Glomerular visceral epithelial cell (primary cell): ENCODE measurements at regions not wholly inside any gene's neighbourhood (a gene's known extent, or its start where the extent isn't known, plus 50 kb on each side); places are given as distances from the start of the nearest gene placed in this dataset.
"Not testable (repeated sequence)": the region's sequence is repeated elsewhere in the genome, so short reads cannot be mapped to it uniquely, and the experiment has no call there.

Experiments
- DNase-seq: peaks from one replicate; pipeline ENCODE4 v3.0.0-alpha.2; 2016; ENCODE audit errors: extremely low spot score

- DNase-seq: no peak
Measured at GRCh38 chr18:22040533-22040932, 128.9 kb upstream of the GATA6 start.

DNA sequence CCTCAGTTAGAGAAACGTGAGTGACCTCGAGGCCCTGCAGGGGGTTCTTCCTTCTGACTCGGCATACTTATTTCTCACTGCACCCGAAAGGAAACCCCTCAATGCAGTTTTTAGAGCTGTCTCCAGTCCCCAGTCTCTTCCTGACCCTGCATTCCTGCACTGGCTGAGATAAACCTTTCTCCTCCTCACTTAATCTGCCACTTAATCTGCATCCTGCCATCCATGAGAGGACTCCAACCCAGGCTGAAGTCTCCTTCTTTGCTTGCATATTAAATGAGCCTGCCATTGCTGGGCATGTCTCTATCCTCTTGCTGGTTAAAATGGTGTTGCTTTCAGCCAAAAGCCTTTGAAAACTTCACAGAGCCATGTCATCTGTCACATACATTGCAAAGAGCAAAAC lies 125.6 kb upstream of the GATA6 start:
- DNase-seq: no peak

DNA sequence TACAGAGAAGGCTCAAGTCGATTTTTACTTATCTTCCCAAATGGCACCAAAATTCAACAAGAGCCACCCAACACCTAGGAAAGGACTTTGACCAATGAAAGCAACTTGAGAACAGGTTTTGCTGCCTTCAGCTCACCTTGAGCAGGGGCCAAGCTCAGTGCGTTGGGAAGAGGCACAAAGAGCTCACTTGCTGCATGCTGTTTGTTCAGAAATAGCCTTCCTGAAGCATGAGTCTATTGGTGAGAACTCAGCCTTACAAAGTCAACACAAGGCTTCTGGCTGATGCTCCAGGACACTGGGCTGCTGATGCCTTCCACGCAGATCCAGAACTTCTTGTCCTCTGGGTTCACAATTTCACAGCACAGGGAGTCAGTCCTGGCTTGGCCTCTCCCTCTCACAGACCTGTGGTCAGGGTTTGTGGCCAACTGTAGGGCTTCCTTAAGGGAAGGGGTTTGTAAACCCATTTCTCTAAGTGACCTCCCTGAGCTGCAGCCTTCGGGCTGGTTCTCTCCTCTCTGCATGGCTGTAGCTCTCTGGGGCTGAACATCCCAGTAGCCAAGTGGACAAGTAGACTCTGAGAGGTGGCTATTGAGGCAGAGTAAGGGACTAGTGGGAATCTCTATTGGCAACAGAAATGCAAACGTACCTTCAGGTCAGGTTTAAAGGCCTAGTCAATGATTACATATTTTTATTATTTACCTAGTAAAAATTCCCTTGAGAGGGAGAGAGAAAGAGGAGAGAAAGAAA lies 124.7 kb upstream of the GATA6 start:
- no peak for DNase-seq

DNA sequence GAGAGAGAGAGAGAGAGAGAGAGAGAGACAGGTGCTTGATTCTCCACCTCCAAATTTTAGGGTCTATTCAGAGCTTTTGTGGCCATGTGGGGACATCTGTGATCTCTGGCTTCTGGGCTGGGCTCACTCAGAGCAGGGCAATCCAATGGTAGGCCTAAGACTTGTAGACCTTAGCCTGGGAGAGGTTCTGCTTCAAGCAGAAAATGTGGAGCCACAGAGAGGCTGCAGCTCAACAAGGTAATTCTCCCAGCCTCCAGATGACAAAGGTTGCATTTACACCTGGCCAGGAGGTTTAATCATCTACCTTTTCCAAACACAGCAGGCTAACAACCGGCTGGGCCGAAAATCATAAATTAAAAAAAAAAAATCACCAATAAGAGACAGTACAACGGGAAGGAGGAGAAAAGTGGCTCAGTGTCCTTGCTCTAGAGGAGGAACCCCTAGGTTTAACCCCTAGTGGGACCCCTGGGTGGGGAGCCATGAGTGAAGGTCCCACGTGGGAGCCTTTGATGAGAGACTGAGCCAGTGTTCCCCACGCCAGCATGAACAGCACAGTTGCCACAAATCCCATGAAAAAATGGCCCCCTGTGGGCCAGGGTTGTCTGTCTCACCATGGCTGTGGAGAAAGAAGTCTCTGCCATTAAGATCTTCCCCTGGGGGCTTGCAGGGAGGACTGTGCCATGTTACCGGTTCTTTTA lies 124.0 kb upstream of the GATA6 start:
- no peak for DNase-seq

- no peak for DNase-seq
Measured at GRCh38 chr18:22046473-22046872, 122.9 kb upstream of the GATA6 start.

DNA sequence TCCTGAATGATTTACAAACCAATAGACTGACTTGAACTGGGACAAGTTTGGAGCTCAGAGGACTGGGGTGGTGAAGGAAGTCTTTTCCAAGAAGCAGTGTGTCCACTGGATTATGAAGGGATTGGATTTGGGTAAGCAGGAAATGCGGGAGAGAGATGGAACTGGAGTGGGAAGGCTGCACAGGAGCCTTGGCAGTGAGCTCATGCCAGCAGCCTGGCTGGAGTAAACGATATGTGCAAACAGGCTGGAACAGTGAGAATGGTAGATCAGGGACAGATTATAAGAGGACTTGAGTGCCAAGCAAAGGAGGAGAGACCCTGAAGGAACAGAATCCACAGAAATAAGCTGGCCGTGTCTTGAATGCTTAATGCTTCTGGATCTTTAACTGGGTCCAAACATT lies 121.9 kb upstream of the GATA6 start:
- DNase-seq: no peak

DNA sequence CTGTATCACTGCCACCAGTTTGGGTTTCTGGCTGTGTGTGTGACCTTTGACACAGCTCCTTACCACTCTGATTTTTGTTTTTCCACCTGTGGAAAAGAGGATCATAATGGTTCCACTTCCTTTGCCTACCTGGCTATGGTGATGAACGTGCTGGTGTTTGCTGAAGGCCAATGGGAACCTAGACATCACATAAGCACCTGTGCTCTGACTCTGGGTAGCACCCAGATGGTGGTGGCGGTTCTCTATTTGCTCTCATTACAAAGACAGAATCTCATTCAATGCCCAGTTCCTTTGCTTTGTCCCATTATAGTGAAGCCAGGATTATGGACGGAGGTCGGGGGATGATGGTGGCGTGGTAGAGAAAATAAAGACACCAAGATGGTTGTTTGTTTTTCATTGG lies 121.2 kb upstream of the GATA6 start:
- no peak for DNase-seq

GRCh38 chr18:22048932-22049615 lies 120.3 kb upstream of the GATA6 start:
- no peak for DNase-seq

GRCh38 chr18:22052405-22053105 lies 116.8 kb upstream of the GATA6 start:
- DNase-seq: no peak

- DNase-seq: no peak
Measured at GRCh38 chr18:22055466-22056238, 113.7 kb upstream of the GATA6 start.

- DNase-seq: no peak
Measured at GRCh38 chr18:22056950-22057349, 112.4 kb upstream of the GATA6 start.

DNA sequence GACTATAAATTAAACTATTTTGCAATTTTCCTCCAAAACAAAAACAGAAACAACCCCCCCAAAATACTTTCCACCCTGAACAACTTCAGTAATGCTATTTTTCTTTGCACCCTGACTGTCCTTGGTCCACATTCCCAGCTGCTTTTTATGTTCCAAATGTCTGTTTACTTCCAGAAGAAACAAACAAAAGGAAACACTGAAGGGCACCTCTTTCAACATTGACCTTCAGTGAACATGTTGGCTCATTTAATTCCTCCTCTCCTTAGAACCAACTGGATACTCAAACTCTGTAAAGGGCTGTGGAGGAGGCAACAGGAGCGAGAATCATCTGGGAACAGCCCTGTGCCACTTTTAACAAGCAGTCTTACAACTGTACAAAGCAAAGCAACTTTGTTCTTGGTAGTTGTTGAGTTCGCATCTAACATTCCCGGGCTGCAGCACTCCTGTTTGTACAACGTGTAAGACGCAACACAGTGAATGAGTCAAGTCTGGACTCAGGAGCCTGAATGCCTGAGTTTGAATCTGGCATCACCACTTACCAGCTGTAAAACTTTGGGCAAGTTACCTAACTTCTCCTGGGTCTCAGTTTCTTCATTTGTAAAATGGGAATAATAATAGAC lies 111.4 kb upstream of the GATA6 start:
- DNase-seq: no peak

GRCh38 chr18:22060361-22060760 lies 109.0 kb upstream of the GATA6 start:
- no peak for DNase-seq

GRCh38 chr18:22063102-22063501 lies 106.3 kb upstream of the GATA6 start:
- no peak for DNase-seq

DNA sequence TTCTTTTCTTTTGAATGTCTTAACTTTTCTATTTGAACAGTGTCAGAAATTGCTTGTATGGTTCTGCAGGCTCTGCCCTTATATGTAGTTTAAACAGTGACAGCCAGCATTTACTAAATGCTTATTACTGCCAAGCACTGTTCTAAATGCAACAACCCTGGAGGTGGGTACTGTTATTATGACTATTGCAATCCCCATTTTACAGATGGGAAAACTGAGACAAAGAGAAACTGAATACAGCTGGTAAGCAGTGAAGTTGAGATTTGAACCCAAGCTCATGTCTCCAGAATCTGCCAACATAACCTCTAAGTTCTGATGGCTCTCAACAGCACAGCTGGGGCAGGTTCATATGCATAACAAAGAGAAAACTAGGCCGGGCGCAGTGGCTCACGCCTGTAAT lies 105.7 kb upstream of the GATA6 start:
- DNase-seq: no peak

DNA sequence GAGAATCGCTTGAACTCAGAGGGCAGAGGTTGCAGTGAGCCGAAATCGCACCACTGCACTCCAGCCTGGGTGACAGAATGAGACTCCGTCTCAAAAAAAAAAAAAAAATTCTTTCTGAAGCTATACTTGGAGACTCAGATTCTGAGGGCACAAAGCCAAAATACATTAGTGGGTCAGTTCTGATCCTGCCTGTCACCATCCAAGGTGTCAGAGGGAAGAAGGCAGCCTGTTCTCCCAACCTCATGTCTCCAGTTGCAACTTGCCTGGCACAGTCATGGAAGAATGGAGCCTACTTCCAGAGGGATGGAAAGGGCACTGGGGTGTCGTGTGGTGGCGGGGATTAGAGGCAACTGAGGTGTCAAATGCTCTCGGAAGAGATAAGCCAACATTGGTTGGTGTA lies 104.8 kb upstream of the GATA6 start:
- no peak for DNase-seq

DNA sequence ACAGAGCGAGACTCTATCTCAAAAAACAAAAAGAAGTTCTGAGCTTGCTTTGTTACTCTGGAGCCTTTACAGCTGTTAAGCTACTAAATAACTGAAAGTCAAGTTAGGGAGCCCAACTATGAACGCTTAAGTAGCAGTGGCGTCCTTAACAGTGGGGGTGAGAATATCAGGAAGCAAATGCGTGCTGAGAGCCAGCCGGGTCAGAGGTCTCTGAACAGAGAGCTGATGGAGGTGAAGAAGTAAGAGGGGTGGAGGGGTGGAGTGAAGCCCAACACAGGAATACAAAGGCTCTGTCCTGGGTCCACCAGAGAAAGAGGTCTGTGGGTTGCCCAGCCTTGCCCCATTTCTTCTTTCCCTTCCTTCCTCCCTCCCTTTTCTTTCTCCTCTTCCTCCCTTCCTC lies 104.1 kb upstream of the GATA6 start:
- DNase-seq: no peak

DNA sequence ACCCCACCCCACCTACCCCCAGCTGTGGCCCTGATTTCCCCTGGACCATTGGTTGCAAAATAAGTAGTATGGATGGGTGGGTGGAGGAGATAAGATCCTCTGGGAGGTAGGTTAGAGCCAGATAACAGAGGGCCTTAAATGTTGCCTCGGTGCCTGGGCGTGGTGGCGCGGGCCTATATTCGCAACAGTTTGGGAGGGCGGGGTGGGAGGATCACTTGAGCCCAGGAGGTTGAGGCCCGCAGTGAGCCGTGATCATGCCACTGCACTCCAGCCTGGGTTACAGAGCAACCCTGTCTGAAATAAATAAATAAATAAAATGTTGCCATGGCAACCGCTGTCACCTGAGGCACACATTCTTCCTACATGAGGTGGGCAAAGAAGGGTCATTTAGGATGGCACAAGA lies 103.3 kb upstream of the GATA6 start:
- no peak for DNase-seq

DNA sequence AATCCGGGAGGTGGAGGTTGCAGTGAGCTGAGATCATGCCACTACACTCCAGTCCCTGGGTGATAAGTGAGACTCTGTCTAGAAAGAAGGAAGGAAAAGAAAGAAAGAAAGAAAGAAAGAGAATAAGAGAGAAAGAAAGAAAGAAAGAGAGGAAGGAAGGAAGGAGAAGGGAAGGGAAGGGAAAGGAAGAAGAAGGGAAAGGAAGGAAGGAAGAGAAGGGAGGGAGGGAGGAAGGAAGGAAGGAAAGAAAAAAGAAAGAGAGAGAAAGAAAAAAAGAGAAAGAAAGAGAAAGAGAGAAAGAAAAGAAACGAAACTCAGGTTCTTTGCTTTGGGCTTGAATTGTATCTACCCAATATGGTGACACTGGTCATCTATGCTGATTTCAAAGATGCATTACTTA lies 102.3 kb upstream of the GATA6 start:
- DNase-seq: no peak

DNA sequence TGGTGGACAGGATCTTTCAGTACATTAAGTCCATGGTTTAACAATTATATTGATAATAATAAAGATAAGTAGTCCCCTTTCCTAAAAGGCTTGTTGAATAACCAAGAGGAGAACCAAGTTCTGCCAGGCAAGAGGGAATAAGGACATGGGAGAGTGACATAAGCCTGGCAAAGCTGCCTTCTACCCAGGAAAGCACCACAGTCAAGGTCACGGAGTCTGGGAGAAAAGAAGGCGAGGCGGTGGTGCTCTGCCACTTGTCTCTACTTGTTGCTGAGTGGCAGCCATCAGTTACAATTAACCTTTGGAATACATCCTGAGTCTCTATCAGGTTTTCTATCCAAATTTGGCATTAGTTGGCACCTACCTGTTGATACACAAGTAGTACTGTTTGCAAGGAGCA lies 101.7 kb upstream of the GATA6 start:
- no peak for DNase-seq

- DNase-seq: not testable (repeated sequence)
Measured at GRCh38 chr18:22068784-22069183, 100.6 kb upstream of the GATA6 start.
